ENCODE measurements at regions not wholly inside any gene's neighbourhood (a gene's known extent, or its start where the extent isn't known, plus 50 kb on each side); places are given as distances from the start of the nearest gene placed in this dataset.

DNA sequence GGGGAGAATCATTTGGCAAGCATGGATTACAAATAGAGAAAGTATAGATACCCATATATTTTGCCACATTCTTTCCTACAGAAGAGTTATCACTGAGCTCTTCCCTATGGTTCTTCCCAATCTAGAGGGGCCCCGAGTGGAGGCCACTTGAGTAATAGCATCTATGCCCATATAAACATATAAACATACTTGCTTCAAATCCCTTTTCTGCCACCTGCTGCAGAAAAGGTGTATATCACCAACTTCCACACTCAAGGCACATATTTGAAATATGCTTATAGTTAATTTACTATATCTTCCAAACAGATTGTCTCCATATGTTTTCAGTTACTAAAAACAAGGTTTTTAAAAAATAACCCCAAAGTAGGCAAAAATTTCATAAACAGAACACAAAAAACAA is 642.8 kb upstream of the DIPK2B start:
- H3K27me3 ChIP-seq (ENCODE audit: insufficient read depth, low read length) = no peaks in the 10 kb centered on the region
- no peak overlapping the region for H3K18ac ChIP-seq (ENCODE audit: insufficient read length, low read depth, low read length)
- H3K4me1 ChIP-seq (ENCODE audit: insufficient read depth, low read length) = no peaks in the 10 kb centered on the region
- TF ChIP-seq CTCF (conservative IDR thresholded peaks at IDR 0.05) = no peak; the same call in 2 of the 3 replicates
- Mint-ChIP-seq H3K9me3 (peaks cover 38 to 56% of the 10 kb centered on the region in 2 experiments), H3K36me3 (ENCODE audit: insufficient read depth in 1 of 3, low read depth in 3 of 3) (peaks cover 61 to 88% (median 82%) of the 10 kb centered on the region in 3 experiments), H3K27ac (no peak overlapping the region), H3K4me3 (no peak overlapping the region), H3K27me3 (ENCODE audit: low read depth) (no peaks in the 10 kb centered on the region; the same call in 1 of the 2 replicates), H3K4me1 (peaks cover 15 to 33% of the 10 kb centered on the region in 2 experiments)
- H2AFZ ChIP-seq (ENCODE audit: low read length) = no peak overlapping the region
- no peak overlapping the region for H3T11ph ChIP-seq (ENCODE audit: low read length)
- no peaks in the 10 kb centered on the region for H3K9me3 ChIP-seq (ENCODE audit: control insufficient read depth, low read depth, low read length)
- H2AK5ac ChIP-seq (ENCODE audit: insufficient read length, low read length) = no peak overlapping the region
- H3K9ac ChIP-seq (ENCODE audit: extremely low read depth, insufficient read length, low read length) = no peak overlapping the region
- H3K14ac ChIP-seq (ENCODE audit: insufficient read depth, low read length) = no peak overlapping the region
- no peaks in the 10 kb centered on the region for H3K79me1 ChIP-seq (ENCODE audit: insufficient read depth, low read depth, low read length, poor library complexity, severe bottlenecking)
- DNase-seq = no peak
- H2BK20ac ChIP-seq (ENCODE audit: low read depth, low read length, poor library complexity, severe bottlenecking) = no peak overlapping the region
- WGBS (ENCODE audit: extremely low coverage, insufficient read length, low lambda C conversion rate) = no CpG with 5 or more reads among the region's 1 CpG
- no peak overlapping the region for H3K56ac ChIP-seq (ENCODE audit: insufficient read length, low read depth, low read length)
- no peak overlapping the region for H4K8ac ChIP-seq (replicated peaks; ENCODE audit: insufficient read length, low read depth, low read length)
- H4K5ac ChIP-seq (ENCODE audit: insufficient read length, low read depth, low read length) = no peak overlapping the region
- no peak overlapping the region for H3K27ac ChIP-seq (ENCODE audit: insufficient read length, low read depth, low read length)
- H2BK5ac ChIP-seq (ENCODE audit: insufficient read length, low read length) = no peak overlapping the region
- H3K23me2 ChIP-seq (ENCODE audit: insufficient read length, low read depth, low read length, poor library complexity, severe bottlenecking) = no peaks in the 10 kb centered on the region
- no peak overlapping the region for H4K91ac ChIP-seq (ENCODE audit: insufficient read length, low read depth, low read length)
- H3K4ac ChIP-seq (ENCODE audit: low read depth, low read length) = no peak overlapping the region
- H3K79me2 ChIP-seq (ENCODE audit: insufficient read depth, low read length) = peaks cover 51% of the 10 kb centered on the region
- no peak overlapping the region for H2BK15ac ChIP-seq (ENCODE audit: low read depth, low read length)
- H3K4me2 ChIP-seq (ENCODE audit: insufficient read depth, insufficient read length, low read length) = no peak overlapping the region
- no peak overlapping the region for H2BK120ac ChIP-seq (ENCODE audit: low read depth, low read length, poor library complexity, severe bottlenecking)
- no peak overlapping the region for H2BK12ac ChIP-seq (ENCODE audit: insufficient read length, low read depth, low read length)
- no peaks in the 10 kb centered on the region for H4K20me1 ChIP-seq (ENCODE audit: control insufficient read depth, insufficient read depth, insufficient read length)
- no peak overlapping the region for H3K23ac ChIP-seq (ENCODE audit: insufficient read length, low read depth, low read length)
